GM18907 (cell line): ENCODE measurements at regions not wholly inside any gene's neighbourhood (a gene's known extent, or its start where the extent isn't known, plus 50 kb on each side); places are given as distances from the start of the nearest gene placed in this dataset.

Source experiments
- ATAC-seq: cut with Tn5 transposase; IDR thresholded peaks from one replicate; pipeline ENCODE4 v1.9.1; 2021; ENCODE audit warnings: mild to moderate bottlenecking, moderate library complexity; ENCODE audit not compliant: unreplicated experiment

DNA sequence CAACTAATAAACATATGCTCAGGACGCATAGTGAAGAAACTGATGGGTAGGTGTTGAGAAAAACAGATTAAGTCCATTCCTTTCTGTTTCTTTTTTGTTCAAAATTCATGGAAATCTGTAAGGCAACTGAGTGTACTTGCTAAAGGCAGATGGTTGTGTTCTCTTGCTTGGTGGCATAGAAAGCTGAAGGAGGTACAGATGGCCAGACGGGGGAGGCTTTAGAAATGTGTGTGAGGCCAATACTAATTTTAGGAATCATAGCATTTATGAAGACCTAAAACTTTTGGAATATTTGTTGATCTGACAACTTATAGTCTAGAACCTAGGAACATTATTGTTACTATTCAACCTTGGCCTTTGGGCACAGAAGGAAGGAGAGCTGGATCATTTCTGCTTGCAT lies 56.8 kb upstream of the EMCN start:
- ATAC-seq, result no peak

DNA sequence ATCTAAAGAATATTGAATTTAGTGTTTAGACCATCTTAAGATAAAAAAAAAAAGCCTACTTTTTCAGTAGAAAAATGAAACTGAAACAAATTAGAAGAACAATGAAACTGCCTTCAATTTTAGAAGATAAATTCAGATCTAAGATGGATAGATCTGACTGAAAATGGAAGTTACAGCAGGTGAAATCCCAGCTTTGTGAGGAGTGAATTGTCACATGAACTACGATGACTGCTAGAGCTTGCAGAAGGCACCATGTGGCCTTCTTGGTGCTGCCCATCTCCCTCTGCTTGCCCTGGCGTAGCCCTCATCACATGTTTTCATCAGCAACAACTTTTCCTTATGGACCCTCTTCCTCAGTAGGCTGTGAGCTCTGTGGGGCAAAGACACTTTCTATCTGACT lies 51.4 kb upstream of the EMCN start:
- ATAC-seq, result peak; percentile 49
